Nucleus accumbens (tissue), 56 donors: ENCODE measurements at regions not wholly inside any gene's neighbourhood (a gene's known extent, or its start where the extent isn't known, plus 50 kb on each side); places are given as distances from the start of the nearest gene placed in this dataset.
A peak's percentile ranks its signal among the peaks of the same experiment; 100 is the strongest.
"Not testable (repeated sequence)": the region's sequence is repeated elsewhere in the genome, so short reads cannot be mapped to it uniquely, and the experiment has no call there.

ENCODE experiments used
- DNase-seq, 56 donors: peaks; one replicate each; lab custom pipeline; 2025; lab: John Stamatoyannopoulos, UW

- DNase-seq, result no peak
Observed at GRCh38 chr1:72482736-72483413, 200.5 kb upstream of the NEGR1 start.

GRCh38 chr1:72481420-72481970 lies 199.2 kb upstream of the NEGR1 start:
- DNase-seq, result no peak

DNA sequence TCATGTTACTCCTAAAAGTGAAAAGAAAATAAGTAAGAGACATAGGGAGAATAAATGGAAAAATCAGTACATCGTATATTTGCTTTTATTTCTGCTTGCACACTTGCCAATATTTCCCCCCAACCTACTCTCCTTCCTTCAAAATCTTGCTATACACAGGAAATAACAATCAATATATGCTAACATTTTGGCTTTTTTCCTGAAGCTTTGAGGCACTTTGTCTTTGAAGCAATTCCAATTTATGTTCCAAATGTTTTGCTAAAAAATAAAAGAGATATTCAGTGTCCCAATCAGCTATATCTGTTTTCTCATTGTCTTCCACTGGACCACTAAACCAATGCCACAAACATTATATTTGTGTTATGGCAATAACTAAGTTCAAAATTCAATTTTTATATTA lies 184.0 kb upstream of the NEGR1 start:
- no peak for DNase-seq

- no peak for DNase-seq
Observed at GRCh38 chr1:72462186-72462905, 180.0 kb upstream of the NEGR1 start.

- DNase-seq, result no peak
Observed at GRCh38 chr1:72442262-72442661, 159.9 kb upstream of the NEGR1 start.

- DNase-seq, result no peak
Observed at GRCh38 chr1:72439036-72439435, 156.7 kb upstream of the NEGR1 start.

DNA sequence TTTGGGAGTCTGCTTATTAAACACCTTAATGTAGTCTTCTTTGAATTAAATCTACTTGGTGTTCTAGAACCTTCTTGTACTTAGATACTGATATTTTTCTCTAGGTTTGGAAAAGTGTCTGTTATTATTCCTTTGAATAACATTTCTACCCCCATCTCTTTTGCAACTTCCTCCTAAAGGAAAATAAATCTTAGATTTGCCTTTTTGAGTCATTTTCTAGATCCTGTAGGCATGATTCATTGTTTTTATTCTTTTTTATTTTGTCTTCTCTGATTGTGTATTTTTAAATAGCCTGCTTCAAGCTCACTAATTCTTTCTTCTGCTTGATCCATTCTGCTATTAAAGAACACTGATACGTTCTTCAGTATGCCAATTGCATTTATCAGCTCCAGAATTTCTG lies 155.9 kb upstream of the NEGR1 start:
- no peak for DNase-seq

- DNase-seq, result no peak
Observed at GRCh38 chr1:72435025-72435424, 152.7 kb upstream of the NEGR1 start.

- no peak for DNase-seq
Observed at GRCh38 chr1:72434070-72434469, 151.7 kb upstream of the NEGR1 start.

DNA sequence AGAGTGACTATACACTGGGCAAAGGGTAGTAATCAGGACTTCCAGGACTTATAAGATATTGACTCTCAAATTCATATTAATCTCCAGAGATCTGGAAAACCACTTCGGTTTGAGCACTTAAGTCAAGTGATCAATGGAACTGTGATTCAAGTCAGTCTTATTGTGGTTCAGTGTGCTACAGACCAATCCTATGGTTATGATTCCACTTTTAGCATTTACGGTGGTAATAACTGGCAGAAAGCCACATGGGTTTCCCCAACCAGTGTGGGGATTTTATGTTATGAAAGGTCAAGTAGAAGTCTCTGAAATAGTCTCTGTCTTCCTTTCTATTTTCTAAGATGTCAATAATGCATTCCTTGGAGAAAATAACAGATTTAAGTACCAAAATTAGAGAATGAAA lies 151.3 kb upstream of the NEGR1 start:
- DNase-seq, result no peak

DNA sequence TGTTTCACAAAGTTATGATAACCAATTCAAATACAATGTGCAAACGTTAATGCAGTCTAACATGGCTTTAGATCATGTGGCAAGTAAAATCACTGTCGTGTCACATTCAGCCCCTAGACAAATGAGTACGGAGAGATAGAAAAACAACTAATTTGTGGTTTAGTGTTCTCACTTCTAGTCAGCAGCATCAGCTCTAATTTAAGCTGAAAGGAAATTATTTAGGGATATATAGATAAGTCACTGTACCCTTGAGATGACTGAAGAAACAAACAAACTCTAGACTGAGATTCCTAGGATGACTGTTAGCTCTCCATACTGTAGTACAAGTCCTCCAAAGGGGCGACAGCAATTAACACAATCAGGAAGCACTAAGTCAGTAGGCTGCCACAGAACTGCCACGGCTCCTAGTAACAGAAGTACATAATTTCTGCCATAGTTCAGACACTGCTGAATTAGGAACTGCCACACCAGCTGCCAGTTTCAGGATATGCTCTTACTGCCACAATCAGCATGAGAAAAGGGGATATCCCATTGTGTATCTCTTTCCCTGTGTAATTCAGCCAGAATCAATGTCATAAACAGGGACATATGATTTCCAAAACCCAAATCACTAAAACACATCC lies 150.4 kb upstream of the NEGR1 start:
- no peak for DNase-seq

DNA sequence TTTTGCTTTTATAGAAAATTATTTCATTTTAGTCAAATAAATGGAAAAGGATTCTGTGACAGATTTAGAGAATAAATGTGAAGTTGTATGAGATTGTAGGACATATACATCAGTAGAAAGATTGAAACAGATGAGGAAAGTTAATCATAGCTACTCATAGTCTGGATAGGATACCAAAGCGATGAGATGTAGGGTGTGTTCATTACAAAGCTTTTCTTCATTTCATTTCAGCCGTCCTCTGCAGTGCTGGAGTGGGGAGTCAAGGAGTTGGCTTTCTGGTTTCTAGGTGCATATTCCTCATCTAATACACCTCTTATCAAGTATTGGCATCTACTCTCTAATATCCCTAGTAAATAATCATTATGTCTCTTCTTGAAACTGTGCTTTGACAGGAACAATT lies 149.5 kb upstream of the NEGR1 start:
- DNase-seq, result no peak

DNA sequence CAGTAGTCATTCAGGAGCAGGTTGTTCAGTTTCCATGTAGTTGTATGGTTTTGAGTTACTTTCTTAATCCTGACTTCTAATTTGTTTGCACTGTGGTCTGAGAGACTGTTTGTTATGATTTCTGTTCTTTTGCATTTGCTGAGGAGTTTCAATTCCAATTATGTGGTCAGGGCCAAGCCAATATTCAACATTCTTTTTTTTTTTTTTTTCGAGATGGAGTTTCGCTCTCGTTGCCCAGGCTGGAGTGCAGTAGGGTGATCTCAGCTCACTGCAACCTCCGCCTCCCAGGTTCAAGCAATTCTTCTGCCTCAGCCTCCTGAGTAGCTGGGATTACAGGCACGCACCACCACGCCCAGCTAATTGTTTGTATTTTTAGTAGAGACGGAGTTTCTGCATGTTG lies 145.9 kb upstream of the NEGR1 start:
- not testable (repeated sequence) for DNase-seq

DNA sequence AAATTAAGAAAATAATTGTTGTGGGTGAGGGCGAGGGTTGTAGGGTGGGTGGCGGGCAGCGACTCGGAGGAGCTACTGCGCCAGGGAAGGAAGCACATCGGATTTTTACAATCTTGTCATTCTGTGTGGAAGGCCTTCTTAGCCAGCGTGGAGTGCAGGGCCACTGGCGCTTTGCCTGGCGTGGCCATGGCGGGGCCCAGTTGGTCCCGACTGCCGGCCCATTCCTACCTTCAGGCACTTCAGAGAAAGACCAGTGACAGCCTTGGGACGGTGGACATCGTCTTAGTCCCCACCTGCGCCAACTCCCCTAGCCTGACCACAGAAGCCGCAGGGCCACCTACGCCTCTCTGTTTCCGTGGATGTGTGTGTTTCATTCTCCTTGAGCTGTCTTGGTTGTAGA lies 136.9 kb upstream of the NEGR1 start:
- DNase-seq, result no peak

DNA sequence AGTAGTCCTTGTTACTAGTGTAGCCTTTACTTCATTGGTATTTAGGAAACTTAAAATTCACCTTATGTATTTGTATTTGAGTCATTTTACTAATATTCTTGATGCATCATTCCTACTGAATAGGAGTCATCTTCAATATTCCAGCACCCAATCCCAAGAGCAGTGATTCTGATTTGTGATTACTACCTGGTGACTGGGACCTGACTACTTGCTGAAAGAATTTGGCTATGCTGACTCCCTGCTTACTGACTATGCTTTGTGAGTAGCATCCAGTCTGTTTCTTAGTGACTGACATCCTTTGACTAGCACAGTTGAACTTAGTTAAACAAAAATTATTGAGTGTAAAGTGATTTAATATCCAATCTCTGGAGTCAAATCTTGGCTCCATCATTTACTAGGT lies 129.9 kb upstream of the NEGR1 start:
- no peak for DNase-seq

DNA sequence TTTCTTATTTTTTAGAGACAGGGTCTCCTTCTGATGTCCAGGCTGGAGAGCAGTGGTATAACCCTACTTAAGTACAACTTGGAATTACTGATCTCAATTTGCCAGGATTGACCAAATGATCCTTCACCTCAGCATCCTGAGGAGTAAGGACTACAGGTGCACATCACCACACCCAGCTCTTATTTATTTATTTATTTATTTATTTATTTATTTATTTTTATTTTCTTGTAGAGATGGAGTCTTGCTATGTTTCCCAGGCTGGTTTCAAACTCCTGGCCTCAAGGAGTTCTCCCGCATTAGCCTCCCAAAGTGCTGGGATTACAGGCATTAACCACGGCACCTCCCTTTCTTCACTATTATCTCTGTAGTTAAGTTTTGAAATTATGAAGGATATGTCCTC lies 117.5 kb upstream of the NEGR1 start:
- no peak for DNase-seq

DNA sequence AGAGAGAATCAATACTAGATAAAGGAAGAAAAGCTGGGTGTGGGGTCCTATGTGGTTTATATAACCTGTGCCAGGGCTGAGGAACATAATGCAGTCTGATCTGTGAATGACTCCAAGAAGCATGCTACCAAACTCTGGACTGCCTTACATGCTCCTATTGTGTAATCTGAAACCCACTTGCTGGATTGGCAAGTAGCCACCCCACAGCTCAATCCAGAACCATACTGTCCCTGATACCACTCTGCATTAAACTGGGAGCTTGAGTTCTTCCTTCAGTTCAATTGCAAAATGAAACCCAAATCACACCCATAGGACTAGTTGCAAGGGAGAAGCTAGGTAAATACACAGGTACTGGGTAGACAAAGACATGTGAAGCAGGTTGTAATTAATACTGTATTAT lies 115.4 kb upstream of the NEGR1 start:
- DNase-seq, result no peak

- DNase-seq, result no peak
Observed at GRCh38 chr1:72394457-72394856, 112.1 kb upstream of the NEGR1 start.

- no peak for DNase-seq
Observed at GRCh38 chr1:72379072-72379471, 96.7 kb upstream of the NEGR1 start.

GRCh38 chr1:72375226-72375625 lies 92.9 kb upstream of the NEGR1 start:
- DNase-seq, result no peak

DNA sequence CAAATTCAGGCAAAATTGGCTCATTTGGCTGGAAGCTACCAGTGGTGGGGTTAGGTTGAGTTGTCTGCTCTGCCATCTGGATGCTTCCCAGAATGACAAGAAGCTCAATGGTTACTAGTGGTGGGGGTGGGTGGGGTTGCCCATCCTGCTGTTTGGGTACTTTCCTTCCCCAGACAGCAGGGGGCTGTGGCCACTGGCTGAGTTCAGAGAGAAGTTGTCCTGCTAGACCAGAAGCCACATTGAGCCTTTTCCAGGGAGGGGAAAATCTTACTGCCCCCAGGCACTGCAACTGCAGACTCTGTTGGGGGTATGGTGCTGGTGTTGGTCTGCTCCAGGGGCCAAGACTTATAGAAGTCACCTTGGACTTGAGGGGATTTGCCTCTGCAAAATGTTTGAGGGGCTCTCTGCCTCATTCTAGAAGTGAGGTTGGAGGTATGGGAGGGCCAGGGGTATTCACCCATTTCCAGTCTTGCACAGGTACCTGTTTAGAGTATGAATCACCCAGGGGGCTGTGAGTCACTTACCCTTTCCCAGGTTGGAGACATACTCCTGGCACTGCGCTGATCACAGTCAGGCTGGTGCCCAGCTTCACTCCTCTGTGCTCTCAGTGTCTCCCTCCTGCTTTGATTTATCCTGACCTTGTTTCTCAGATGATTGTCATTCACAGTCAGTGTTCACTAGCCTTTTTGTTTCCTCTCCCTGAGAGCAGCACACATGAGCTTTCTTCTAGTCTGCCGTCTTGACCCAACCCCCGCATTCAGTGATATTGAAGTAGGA lies 89.1 kb upstream of the NEGR1 start:
- DNase-seq, result peak in 1 of 56 donors; percentile 0
